Effector memory CD4-positive, alpha-beta T cell (primary cell): ENCODE measurements at regions not wholly inside any gene's neighbourhood (a gene's known extent, or its start where the extent isn't known, plus 50 kb on each side); places are given as distances from the start of the nearest gene placed in this dataset.
A peak's percentile ranks its signal among the peaks of the same experiment; 100 is the strongest.

Experiments used
- DNase-seq, 3 donors: peaks; one replicate each; pipeline ENCODE4 v3.0.0-alpha.2; 2020
- H3K27ac ChIP-seq: 2 replicates; pipeline ENCODE4 v1.7.0; 2013; ENCODE audit warnings: mild to moderate bottlenecking, low read length, moderate library complexity; ENCODE audit not compliant: insufficient read depth, poor library complexity, severe bottlenecking
- H3K27me3 ChIP-seq: replicated peaks from 2 replicates; pipeline ENCODE4 v1.7.0; 2013; ENCODE audit warnings: mild to moderate bottlenecking, low read length; ENCODE audit not compliant: insufficient read depth, control insufficient read depth, poor library complexity, severe bottlenecking
- H3K36me3 ChIP-seq: 2 replicates; pipeline ENCODE4 v1.7.0; 2013; ENCODE audit warnings: mild to moderate bottlenecking, low read length, moderate library complexity; ENCODE audit not compliant: control insufficient read depth, insufficient read depth
- H3K4me1 ChIP-seq: 2 replicates; pipeline ENCODE4 v1.7.0; 2013; ENCODE audit warnings: low read length, mild to moderate bottlenecking; ENCODE audit not compliant: control insufficient read depth, insufficient read depth, poor library complexity, severe bottlenecking
- H3K4me3 ChIP-seq: 2 replicates; pipeline ENCODE4 v1.7.0; 2013; ENCODE audit warnings: low read length, low read depth, mild to moderate bottlenecking; ENCODE audit not compliant: insufficient read depth, poor library complexity, severe bottlenecking
- H3K9me3 ChIP-seq: 2 replicates; pipeline ENCODE4 v1.7.0; 2013; ENCODE audit warnings: mild to moderate bottlenecking, low read length, moderate library complexity; ENCODE audit not compliant: control insufficient read depth

GRCh38 chr2:64910523-64910922, 78.7 kb upstream of the SLC1A4 start:
- no peak overlapping the region for H3K4me3 ChIP-seq
- no peaks in the 10 kb centered on the region for H3K27me3 ChIP-seq
- H3K4me1 ChIP-seq: no peaks in the 10 kb centered on the region
- no peaks in the 10 kb centered on the region for H3K36me3 ChIP-seq
- no peak for DNase-seq
- H3K9me3 ChIP-seq: no peaks in the 10 kb centered on the region
- H3K27ac ChIP-seq: no peak overlapping the region

- H3K4me1 ChIP-seq: no peaks in the 10 kb centered on the region
- no peaks in the 10 kb centered on the region for H3K27me3 ChIP-seq
- DNase-seq: no peak
- no peaks in the 10 kb centered on the region for H3K36me3 ChIP-seq
- H3K27ac ChIP-seq: no peak overlapping the region
- H3K4me3 ChIP-seq: no peak overlapping the region
- H3K9me3 ChIP-seq: no peaks in the 10 kb centered on the region
Measured at GRCh38 chr2:64910972-64911433, 78.2 kb upstream of the SLC1A4 start.

DNA sequence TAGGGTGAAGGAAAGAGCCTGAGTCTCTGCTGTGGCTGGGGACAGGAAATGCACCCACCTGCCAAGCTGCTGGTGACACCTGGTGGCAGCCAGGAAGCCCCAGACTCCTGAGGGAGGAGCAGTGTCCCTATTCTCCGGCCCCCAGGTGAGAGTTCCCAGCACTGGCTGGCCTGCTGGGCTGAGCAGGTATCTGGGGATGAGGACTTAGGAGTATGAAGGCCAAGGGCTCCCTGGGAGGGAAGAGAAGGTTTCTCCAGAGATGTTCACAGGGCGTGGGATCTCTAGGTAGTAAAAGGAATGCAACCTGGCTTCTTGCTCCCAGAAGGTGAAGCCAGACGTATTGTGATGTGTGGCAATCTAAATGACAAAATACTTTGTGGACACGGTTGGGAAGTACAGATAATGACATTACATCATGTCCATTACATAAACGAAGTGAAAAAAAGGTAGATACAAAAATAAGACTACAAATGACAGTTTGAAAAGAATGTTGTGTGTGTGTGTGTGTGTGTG, 75.8 kb upstream of the SLC1A4 start:
- Histone ChIP-seq H3K9me3 (no peaks in the 10 kb centered on the region), H3K27ac (no peak overlapping the region), H3K27me3 (no peaks in the 10 kb centered on the region), H3K4me3 (no peak overlapping the region), H3K4me1 (no peaks in the 10 kb centered on the region), H3K36me3 (no peaks in the 10 kb centered on the region)
- no peak for DNase-seq

DNA sequence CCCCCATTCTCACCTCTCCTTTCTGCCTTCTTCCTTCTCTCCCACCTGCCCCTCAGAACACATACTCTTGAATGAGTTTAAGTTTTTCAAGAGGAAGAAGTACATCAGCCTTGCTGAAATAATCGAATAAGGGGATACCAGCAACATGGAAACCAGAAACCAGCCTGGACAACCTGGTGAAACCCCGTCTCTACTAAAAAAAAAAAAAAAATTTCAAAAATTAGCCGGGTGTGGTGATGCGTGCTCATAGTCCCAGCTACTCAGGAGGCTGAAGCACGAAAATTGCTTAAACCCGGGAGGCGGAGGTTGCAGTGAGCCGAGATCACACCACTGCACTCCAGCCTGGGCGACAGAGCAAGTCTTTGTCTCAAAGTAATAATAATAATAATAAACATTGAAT, 75.0 kb upstream of the SLC1A4 start:
- Histone ChIP-seq H3K9me3 (no peaks in the 10 kb centered on the region), H3K4me1 (no peaks in the 10 kb centered on the region), H3K27ac (no peak overlapping the region), H3K27me3 (no peaks in the 10 kb centered on the region), H3K36me3 (no peaks in the 10 kb centered on the region), H3K4me3 (no peak overlapping the region)
- DNase-seq: no peak

DNA sequence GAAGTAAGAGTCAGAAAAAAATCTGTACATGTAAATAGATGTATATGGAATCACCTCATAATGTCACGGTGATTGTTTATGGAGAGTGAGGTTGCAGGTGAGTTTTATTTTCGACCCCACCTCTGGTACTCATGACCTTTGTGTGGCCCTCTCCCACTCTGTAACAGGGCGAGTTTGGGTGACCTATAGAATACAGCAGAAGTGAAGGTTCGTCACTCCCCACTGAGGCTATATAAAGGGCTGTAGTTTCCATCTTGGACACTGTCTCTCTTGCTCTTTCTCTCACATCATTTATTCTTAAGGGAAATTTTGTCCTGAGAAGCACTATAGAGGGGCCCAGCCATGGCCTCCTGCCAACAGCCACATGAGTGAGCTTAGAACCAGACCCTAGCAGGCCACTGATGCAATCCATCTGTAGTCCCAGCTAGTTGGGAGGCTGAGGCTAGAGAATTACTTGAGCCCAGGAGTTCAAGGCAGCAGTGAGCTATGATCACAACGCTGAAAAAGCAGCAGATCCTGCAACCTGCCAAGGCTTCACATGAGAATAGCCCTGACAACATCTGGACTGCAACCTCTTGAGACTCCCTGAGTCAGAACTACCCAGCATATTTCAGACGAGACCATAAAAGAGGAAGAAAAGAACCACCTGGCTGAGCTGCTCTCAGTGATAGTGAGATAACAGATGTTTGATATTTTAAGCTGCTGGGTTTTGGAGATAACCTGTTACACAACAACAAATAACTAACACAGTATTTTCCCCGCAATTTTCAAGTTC, 74.3 kb upstream of the SLC1A4 start:
- no peaks in the 10 kb centered on the region for H3K9me3 ChIP-seq
- H3K4me1 ChIP-seq: no peaks in the 10 kb centered on the region
- no peak overlapping the region for H3K4me3 ChIP-seq
- H3K27me3 ChIP-seq: no peaks in the 10 kb centered on the region
- DNase-seq: no peak
- H3K36me3 ChIP-seq: no peaks in the 10 kb centered on the region
- no peak overlapping the region for H3K27ac ChIP-seq

- DNase-seq: no peak
- Histone ChIP-seq H3K36me3 (no peaks in the 10 kb centered on the region), H3K27me3 (no peaks in the 10 kb centered on the region), H3K4me1 (no peaks in the 10 kb centered on the region), H3K9me3 (no peaks in the 10 kb centered on the region), H3K4me3 (no peak overlapping the region), H3K27ac (no peak overlapping the region)
Measured at GRCh38 chr2:64915510-64915900, 73.7 kb upstream of the SLC1A4 start.

GRCh38 chr2:64918220-64918886, 70.8 kb upstream of the SLC1A4 start:
- Histone ChIP-seq H3K27me3 (no peaks in the 10 kb centered on the region), H3K27ac (no peak overlapping the region), H3K4me1 (no peaks in the 10 kb centered on the region), H3K36me3 (no peaks in the 10 kb centered on the region), H3K4me3 (peak overlapping the region; percentile 42), H3K9me3 (no peaks in the 10 kb centered on the region)
- no peak for DNase-seq

GRCh38 chr2:64919261-64919660, 69.9 kb upstream of the SLC1A4 start:
- Histone ChIP-seq H3K36me3 (no peaks in the 10 kb centered on the region), H3K27me3 (no peaks in the 10 kb centered on the region), H3K27ac (no peak overlapping the region), H3K4me3 (no peak overlapping the region), H3K9me3 (no peaks in the 10 kb centered on the region), H3K4me1 (no peaks in the 10 kb centered on the region)
- DNase-seq: no peak

GRCh38 chr2:64922482-64923384, 66.5 kb upstream of the SLC1A4 start:
- Histone ChIP-seq H3K9me3 (no peaks in the 10 kb centered on the region), H3K36me3 (no peaks in the 10 kb centered on the region), H3K4me3 (no peak overlapping the region), H3K27me3 (no peaks in the 10 kb centered on the region), H3K27ac (no peak overlapping the region), H3K4me1 (no peaks in the 10 kb centered on the region)
- no peak for DNase-seq
